HepG2 (cell line): ENCODE measurements at regions not wholly inside any gene's neighbourhood (a gene's known extent, or its start where the extent isn't known, plus 50 kb on each side); places are given as distances from the start of the nearest gene placed in this dataset.

ENCODE experiments used
- FOXC1 ChIP-seq: sonication (generic); formaldehyde crosslinking; IDR thresholded peaks from 2 replicates; pipeline ENCODE4 v1.8.0; 2022; ENCODE audit warnings: mild to moderate bottlenecking, missing genetic modification reagents, borderline replicate concordance
- TAF1 ChIP-seq: sonication (generic); formaldehyde crosslinking; IDR thresholded peaks from 2 replicates; pipeline ENCODE4 v1.4.0; 2020; ENCODE audit warnings: missing genetic modification reagents
- ZHX2 ChIP-seq, 2 experiments: sonication (generic) in 1 of 2; formaldehyde crosslinking in 1 of 2; IDR thresholded peaks; 2 replicates each; pipeline versions ENCODE4 v1.6.1 to v1.9.0; 2014 to 2022; ENCODE audit warnings: antibody characterized with exemption in 1 of 2, borderline replicate concordance in 1 of 2, inconsistent platforms in 1 of 2, low read depth in 1 of 2, missing genetic modification reagents in 1 of 2
- ZNF230 ChIP-seq: sonication (generic); formaldehyde crosslinking; IDR thresholded peaks from 2 replicates; pipeline ENCODE4 v1.4.0; 2020; ENCODE audit warnings: mild to moderate bottlenecking, missing genetic modification reagents
- ZNF280B ChIP-seq: sonication (generic); formaldehyde crosslinking; IDR thresholded peaks from 2 replicates; pipeline ENCODE4 v1.5.0; 2020; ENCODE audit warnings: missing genetic modification reagents, mild to moderate bottlenecking, borderline replicate concordance
- ZNF644 ChIP-seq: IDR thresholded peaks from 2 replicates; pipeline ENCODE4 v1.6.1; 2016; ENCODE audit warnings: low read depth
- ZNF740 ChIP-seq: sonication (generic); formaldehyde crosslinking; IDR thresholded peaks from 2 replicates; pipeline ENCODE4 v1.4.0; 2020; ENCODE audit warnings: missing genetic modification reagents
- ZNF772 ChIP-seq: sonication (generic); formaldehyde crosslinking; IDR thresholded peaks from 2 replicates; pipeline ENCODE4 v1.5.0; 2020; ENCODE audit warnings: mild to moderate bottlenecking, missing genetic modification reagents

GRCh38 chr15:26378304-26378703 is 394.6 kb downstream of the GABRB3 start (continued):
- TF ChIP-seq ZNF230: no peak
- no peak for TF ChIP-seq ZNF772 (CRISPR knock-in tag)
- no peak for TF ChIP-seq ZNF740 (CRISPR knock-in tag)
- TF ChIP-seq ZNF644 (CRISPR knock-in tag): no peak
- no peak for TF ChIP-seq FOXC1
- no peak for TF ChIP-seq TAF1 (CRISPR knock-in tag)
- TF ChIP-seq ZHX2 (IDR thresholded peaks at IDR 0.05; ENCODE audit: low read depth): no peak
- no peak for TF ChIP-seq ZHX2 (CRISPR knock-in tag; IDR thresholded peaks at IDR 0.05; ENCODE audit: borderline replicate concordance)
- TF ChIP-seq ZNF280B (CRISPR knock-in tag): no peak
- TF ChIP-seq, all 625 proteins: peak for 0
